ENCODE measurements at regions not wholly inside any gene's neighbourhood (a gene's known extent, or its start where the extent isn't known, plus 50 kb on each side); places are given as distances from the start of the nearest gene placed in this dataset.

DNA sequence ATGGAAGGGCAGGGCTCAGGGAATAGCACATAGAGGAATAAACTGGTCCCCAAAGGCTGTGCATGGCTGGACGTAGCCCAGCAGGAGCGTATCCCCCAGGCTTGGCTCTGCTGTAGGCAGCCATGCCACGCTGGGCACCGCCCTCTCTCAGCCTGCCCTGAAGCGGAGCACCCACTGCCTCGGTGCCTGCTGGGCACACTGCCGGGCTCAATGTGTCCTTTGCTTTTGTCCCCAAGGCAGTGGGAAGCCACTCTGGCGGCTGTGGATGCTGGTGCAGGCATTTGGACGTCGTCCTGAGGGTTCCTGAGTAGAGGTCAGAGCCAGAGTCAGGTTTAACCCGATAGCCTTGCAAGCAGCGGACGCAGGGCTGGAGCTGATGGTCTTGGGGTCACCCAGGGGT, 141.0 kb downstream of the ENGASE start:
- TF ChIP-seq TGIF2 (CRISPR knock-in tag; IDR thresholded peaks at IDR 0.05) (no peak), RFX5 (IDR thresholded peaks at IDR 0.05; ENCODE audit: low read depth, low read length) (no peak), JUNB (CRISPR knock-in tag; IDR thresholded peaks at IDR 0.05; ENCODE audit: borderline replicate concordance) (no peak)
- TF ChIP-seq, protein P1, sequence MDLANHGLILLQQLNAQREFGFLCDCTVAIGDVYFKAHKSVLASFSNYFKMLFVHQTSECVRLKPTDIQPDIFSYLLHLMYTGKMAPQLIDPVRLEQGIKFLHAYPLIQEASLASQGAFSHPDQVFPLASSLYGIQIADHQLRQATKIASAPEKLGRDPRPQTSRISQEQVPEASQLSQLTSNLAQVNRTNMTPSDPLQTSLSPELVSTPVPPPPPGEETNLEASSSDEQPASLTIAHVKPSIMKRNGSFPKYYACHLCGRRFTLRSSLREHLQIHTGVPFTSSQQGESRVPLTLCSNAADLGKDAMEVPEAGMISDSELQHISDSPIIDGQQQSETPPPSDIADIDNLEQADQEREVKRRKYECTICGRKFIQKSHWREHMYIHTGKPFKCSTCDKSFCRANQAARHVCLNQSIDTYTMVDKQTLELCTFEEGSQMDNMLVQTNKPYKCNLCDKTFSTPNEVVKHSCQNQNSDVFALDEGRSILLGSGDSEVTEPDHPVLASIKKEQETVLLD (CRISPR knock-in tag; IDR thresholded peaks at IDR 0.05; ENCODE audit: low read depth): no peak
- TF ChIP-seq, protein P2, sequence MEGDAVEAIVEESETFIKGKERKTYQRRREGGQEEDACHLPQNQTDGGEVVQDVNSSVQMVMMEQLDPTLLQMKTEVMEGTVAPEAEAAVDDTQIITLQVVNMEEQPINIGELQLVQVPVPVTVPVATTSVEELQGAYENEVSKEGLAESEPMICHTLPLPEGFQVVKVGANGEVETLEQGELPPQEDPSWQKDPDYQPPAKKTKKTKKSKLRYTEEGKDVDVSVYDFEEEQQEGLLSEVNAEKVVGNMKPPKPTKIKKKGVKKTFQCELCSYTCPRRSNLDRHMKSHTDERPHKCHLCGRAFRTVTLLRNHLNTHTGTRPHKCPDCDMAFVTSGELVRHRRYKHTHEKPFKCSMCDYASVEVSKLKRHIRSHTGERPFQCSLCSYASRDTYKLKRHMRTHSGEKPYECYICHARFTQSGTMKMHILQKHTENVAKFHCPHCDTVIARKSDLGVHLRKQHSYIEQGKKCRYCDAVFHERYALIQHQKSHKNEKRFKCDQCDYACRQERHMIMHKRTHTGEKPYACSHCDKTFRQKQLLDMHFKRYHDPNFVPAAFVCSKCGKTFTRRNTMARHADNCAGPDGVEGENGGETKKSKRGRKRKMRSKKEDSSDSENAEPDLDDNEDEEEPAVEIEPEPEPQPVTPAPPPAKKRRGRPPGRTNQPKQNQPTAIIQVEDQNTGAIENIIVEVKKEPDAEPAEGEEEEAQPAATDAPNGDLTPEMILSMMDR (CRISPR knock-in tag; IDR thresholded peaks at IDR 0.05): no peak

Measured in HepG2 (cell line).